GM23338 (cell line): ENCODE measurements at regions not wholly inside any gene's neighbourhood (a gene's known extent, or its start where the extent isn't known, plus 50 kb on each side); places are given as distances from the start of the nearest gene placed in this dataset.
A peak's percentile ranks its signal among the peaks of the same experiment; 100 is the strongest.

Experiments used
- CREB1 ChIP-seq: fragments of 250-450 bp; sonication (Bioruptor Pico); IDR thresholded peaks from 2 replicates; pipeline ENCODE4 v1.5.0; 2020; ENCODE audit warnings: low read depth, mild to moderate bottlenecking, moderate library complexity
- EZH2 ChIP-seq: fragments of 200-600 bp; sonication (generic); IDR thresholded peaks from one replicate; pipeline ENCODE4 v1.8.0; 2017; ENCODE audit warnings: antibody characterized with exemption, mild to moderate bottlenecking, low read depth; ENCODE audit not compliant: unreplicated experiment
- EZH2phosphoT487 ChIP-seq: fragments of 200-600 bp; sonication (generic); IDR thresholded peaks from one replicate; pipeline ENCODE4 v1.8.1; 2018; ENCODE audit warnings: antibody characterized with exemption; ENCODE audit not compliant: unreplicated experiment
- JUNB ChIP-seq: IDR thresholded peaks from one replicate; pipeline ENCODE4 v1.6.1; 2016; ENCODE audit warnings: antibody characterized with exemption; ENCODE audit not compliant: unreplicated experiment
- NANOG ChIP-seq: IDR thresholded peaks from 2 replicates; pipeline ENCODE4 v1.6.1; 2016; ENCODE audit warnings: antibody characterized with exemption, borderline replicate concordance
- STAT1 ChIP-seq: IDR thresholded peaks from one replicate; pipeline ENCODE4 v1.6.1; 2016; ENCODE audit warnings: antibody characterized with exemption; ENCODE audit not compliant: unreplicated experiment
- TF ChIP-seq, protein P1 (sequence below): fragments of 250-450 bp; sonication (Bioruptor Pico); IDR thresholded peaks from 2 replicates; pipeline ENCODE4 v1.5.0; 2020; ENCODE audit warnings: mild to moderate bottlenecking, moderate library complexity
- TF ChIP-seq, protein P2 (sequence below), 2 experiments: fragments of 200-600 bp in 1 of 2; sonication (generic) in 1 of 2; conservative IDR thresholded peaks; 2 replicates each; pipeline versions ENCODE4 v1.5.1 to v1.6.1; 2016 to 2017; ENCODE audit warnings: antibody characterized with exemption in 2 of 2, low read depth in 2 of 2, mild to moderate bottlenecking in 2 of 2, moderate library complexity in 1 of 2

DNA sequence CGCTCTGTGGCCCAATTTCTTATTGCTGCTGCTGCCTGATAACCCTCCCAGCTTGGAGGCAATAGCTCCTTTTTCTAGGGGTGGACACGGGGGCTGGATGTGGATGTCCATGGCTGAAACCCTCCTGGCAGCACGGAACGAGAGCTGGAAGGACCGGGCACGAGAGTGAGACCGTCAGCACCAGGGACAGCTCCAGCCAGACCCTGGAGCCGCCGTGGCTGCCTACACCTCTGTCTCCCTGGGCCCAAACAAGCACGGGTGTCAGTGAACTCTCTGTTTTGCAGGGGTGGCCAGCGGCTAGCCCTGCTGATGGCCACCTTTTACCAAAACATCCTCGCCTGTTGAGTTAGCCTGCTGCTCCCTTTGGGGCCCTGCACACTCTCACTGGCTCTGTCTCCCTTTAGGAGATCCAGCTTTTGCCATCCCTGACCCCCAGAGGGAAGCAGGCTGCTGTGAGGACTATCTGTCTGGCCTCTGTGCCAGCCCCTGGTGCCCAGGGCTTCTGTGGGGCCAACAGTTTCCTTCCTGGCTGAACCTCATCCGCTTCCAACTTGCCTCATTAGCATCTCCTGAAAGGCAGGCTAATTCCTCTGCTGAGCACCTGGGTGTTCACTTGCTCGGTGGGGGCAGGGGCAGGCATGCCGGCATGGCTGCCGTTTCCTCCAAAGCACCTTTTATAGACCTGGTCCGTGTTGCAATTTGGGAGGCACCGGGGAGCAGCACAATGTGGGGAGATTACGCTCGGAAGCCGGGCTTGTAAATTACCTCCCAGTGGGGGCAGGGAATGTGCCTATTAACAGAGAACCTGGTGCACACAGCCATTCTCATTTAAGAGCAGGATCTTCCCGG, 118.1 kb downstream of the ENGASE start (continued):
- TF ChIP-seq, protein P1, sequence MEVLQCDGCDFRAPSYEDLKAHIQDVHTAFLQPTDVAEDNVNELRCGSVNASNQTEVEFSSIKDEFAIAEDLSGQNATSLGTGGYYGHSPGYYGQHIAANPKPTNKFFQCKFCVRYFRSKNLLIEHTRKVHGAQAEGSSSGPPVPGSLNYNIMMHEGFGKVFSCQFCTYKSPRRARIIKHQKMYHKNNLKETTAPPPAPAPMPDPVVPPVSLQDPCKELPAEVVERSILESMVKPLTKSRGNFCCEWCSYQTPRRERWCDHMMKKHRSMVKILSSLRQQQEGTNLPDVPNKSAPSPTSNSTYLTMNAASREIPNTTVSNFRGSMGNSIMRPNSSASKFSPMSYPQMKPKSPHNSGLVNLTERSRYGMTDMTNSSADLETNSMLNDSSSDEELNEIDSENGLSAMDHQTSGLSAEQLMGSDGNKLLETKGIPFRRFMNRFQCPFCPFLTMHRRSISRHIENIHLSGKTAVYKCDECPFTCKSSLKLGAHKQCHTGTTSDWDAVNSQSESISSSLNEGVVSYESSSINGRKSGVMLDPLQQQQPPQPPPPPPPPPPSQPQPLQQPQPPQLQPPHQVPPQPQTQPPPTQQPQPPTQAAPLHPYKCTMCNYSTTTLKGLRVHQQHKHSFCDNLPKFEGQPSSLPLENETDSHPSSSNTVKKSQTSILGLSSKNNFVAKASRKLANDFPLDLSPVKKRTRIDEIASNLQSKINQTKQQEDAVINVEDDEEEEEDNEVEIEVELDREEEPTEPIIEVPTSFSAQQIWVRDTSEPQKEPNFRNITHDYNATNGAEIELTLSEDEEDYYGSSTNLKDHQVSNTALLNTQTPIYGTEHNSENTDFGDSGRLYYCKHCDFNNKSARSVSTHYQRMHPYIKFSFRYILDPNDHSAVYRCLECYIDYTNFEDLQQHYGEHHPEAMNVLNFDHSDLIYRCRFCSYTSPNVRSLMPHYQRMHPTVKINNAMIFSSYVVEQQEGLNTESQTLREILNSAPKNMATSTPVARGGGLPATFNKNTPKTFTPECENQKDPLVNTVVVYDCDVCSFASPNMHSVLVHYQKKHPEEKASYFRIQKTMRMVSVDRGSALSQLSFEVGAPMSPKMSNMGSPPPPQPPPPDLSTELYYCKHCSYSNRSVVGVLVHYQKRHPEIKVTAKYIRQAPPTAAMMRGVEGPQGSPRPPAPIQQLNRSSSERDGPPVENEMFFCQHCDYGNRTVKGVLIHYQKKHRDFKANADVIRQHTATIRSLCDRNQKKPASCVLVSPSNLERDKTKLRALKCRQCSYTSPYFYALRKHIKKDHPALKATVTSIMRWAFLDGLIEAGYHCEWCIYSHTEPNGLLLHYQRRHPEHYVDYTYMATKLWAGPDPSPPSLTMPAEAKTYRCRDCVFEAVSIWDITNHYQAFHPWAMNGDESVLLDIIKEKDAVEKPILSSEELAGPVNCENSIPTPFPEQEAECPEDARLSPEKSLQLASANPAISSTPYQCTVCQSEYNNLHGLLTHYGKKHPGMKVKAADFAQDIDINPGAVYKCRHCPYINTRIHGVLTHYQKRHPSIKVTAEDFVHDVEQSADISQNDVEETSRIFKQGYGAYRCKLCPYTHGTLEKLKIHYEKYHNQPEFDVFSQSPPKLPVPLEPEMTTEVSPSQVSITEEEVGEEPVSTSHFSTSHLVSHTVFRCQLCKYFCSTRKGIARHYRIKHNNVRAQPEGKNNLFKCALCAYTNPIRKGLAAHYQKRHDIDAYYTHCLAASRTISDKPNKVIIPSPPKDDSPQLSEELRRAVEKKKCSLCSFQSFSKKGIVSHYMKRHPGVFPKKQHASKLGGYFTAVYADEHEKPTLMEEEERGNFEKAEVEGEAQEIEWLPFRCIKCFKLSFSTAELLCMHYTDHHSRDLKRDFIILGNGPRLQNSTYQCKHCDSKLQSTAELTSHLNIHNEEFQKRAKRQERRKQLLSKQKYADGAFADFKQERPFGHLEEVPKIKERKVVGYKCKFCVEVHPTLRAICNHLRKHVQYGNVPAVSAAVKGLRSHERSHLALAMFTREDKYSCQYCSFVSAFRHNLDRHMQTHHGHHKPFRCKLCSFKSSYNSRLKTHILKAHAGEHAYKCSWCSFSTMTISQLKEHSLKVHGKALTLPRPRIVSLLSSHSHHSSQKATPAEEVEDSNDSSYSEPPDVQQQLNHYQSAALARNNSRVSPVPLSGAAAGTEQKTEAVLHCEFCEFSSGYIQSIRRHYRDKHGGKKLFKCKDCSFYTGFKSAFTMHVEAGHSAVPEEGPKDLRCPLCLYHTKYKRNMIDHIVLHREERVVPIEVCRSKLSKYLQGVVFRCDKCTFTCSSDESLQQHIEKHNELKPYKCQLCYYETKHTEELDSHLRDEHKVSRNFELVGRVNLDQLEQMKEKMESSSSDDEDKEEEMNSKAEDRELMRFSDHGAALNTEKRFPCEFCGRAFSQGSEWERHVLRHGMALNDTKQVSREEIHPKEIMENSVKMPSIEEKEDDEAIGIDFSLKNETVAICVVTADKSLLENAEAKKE = no peak
- TF ChIP-seq CREB1 (CRISPR knock-in tag) (0 out of 2 replicates have a peak, but pooled peaks have one; percentile 21), EZH2phosphoT487 (no peak), STAT1 (no peak), EZH2 (no peak), JUNB (no peak), NANOG (peak; percentile 51; the same call in 1 of the 2 replicates)
- TF ChIP-seq, protein P2, sequence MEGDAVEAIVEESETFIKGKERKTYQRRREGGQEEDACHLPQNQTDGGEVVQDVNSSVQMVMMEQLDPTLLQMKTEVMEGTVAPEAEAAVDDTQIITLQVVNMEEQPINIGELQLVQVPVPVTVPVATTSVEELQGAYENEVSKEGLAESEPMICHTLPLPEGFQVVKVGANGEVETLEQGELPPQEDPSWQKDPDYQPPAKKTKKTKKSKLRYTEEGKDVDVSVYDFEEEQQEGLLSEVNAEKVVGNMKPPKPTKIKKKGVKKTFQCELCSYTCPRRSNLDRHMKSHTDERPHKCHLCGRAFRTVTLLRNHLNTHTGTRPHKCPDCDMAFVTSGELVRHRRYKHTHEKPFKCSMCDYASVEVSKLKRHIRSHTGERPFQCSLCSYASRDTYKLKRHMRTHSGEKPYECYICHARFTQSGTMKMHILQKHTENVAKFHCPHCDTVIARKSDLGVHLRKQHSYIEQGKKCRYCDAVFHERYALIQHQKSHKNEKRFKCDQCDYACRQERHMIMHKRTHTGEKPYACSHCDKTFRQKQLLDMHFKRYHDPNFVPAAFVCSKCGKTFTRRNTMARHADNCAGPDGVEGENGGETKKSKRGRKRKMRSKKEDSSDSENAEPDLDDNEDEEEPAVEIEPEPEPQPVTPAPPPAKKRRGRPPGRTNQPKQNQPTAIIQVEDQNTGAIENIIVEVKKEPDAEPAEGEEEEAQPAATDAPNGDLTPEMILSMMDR (conservative IDR thresholded peaks at IDR 0.05; ENCODE audit: low read depth in 2 of 2) = peak in 1 of 2 experiments; percentile 18; a peak in 1 of 4 replicates
